Aorta (tissue), 5 donors: ENCODE measurements at regions not wholly inside any gene's neighbourhood (a gene's known extent, or its start where the extent isn't known, plus 50 kb on each side); places are given as distances from the start of the nearest gene placed in this dataset.

Source experiments
- ATAC-seq: fragments of 200-7000 bp; cut with Tn5 transposase; one replicate; pipeline ENCODE4 v1.9.1; 2022; ENCODE audit warnings: moderate library complexity; ENCODE audit not compliant: low FRiP score
- DNase-seq, 2 donors: peaks; one replicate each; pipeline ENCODE4 v3.0.0-alpha.2; 2020
- H3K27ac ChIP-seq, 2 donors: one replicate each; pipeline ENCODE4 v1.5.1; 2013; ENCODE audit warnings: low read length in 2 of 2, mild to moderate bottlenecking in 2 of 2, moderate library complexity in 2 of 2, control low read depth in 1 of 2, inconsistent platforms in 1 of 2, low read depth in 1 of 2
- H3K27me3 ChIP-seq, 2 donors: one replicate each; pipeline ENCODE4 v1.6.1; 2013; ENCODE audit warnings: control low read depth in 1 of 2, low read length in 1 of 2, mild to moderate bottlenecking in 1 of 2, moderate library complexity in 1 of 2; ENCODE audit not compliant: insufficient read depth in 2 of 2, control insufficient read depth in 1 of 2
- H3K36me3 ChIP-seq, 2 donors: one replicate each; pipeline ENCODE4 v1.6.1; 2013; ENCODE audit warnings: control low read depth in 1 of 2, low read length in 1 of 2, mild to moderate bottlenecking in 1 of 2; ENCODE audit not compliant: insufficient read depth in 2 of 2, control insufficient read depth in 1 of 2
- H3K4me1 ChIP-seq, 2 donors: one replicate each; pipeline ENCODE4 v1.6.1; 2013; ENCODE audit warnings: low read length in 2 of 2, control low read depth in 1 of 2, mild to moderate bottlenecking in 1 of 2, moderate library complexity in 1 of 2; ENCODE audit not compliant: insufficient read depth in 2 of 2, control insufficient read depth in 1 of 2
- H3K4me3 ChIP-seq, 2 donors: one replicate each; pipeline ENCODE4 v1.5.1; 2013; ENCODE audit warnings: low read length in 2 of 2, control low read depth in 1 of 2, mild to moderate bottlenecking in 1 of 2
- H3K9me3 ChIP-seq: one replicate; pipeline ENCODE4 v1.6.1; 2013; ENCODE audit warnings: mild to moderate bottlenecking, low read length; ENCODE audit not compliant: control insufficient read depth
- WGBS, 2 donors: extraction: QIAGEN DNeasy Blood & Tissue Kit; methylation state at CpG; one replicate each; pipeline ENCODE4 v1.1.7; 2013; 5-methylcytosine and 5-hydroxymethylcytosine counted together
- intact Hi-C, 2 donors: fragments of 100-400 bp; cut with DNase I; formaldehyde crosslinking; loops; one replicate each; pipeline versions ENCODE4 v1.14.2 to v1.15.0; 2022
- donor health status: healthy with polysubstance abuse.
- donor health status: Bipolar disorder and iron deficiency.
- donor health status: DM: no; HTN: no; CAD: no.
- donor health status: DM: no; HTN: no; CAD: no.
- donor health status: DM: yes; HTN: yes; CAD: no.

GRCh38 chr17:34126965-34127364, 128.1 kb upstream of the CCL2 start:
- Histone ChIP-seq H3K4me3 (no peak overlapping the region), H3K27me3 (no peaks in the 10 kb centered on the region), H3K36me3 (no peaks in the 10 kb centered on the region), H3K27ac (no peak overlapping the region), H3K4me1 (no peaks in the 10 kb centered on the region), H3K9me3 (no peaks in the 10 kb centered on the region)
- ATAC-seq (no peak), DNase-seq (no peak)
- WGBS, 2 donors: 44 to 51% methylated on average over 3 of the region's 3 CpGs
- intact Hi-C loops: no loop called here

- no peaks in the 10 kb centered on the region for H3K27me3 ChIP-seq
- 43 to 47% methylated on average over 2 of the region's 2 CpGs for WGBS, 2 donors
- H3K27ac ChIP-seq: no peak overlapping the region
- ATAC-seq (no peak), DNase-seq (no peak)
- H3K4me1 ChIP-seq: no peaks in the 10 kb centered on the region
- H3K36me3 ChIP-seq: no peaks in the 10 kb centered on the region
- H3K4me3 ChIP-seq: no peak overlapping the region
- H3K9me3 ChIP-seq: no peaks in the 10 kb centered on the region
- intact Hi-C loops: no loop called here
Measured at GRCh38 chr17:34130544-34130943, 124.5 kb upstream of the CCL2 start.

GRCh38 chr17:34131386-34131785, 123.7 kb upstream of the CCL2 start:
- 57% methylated on average over 3 of the region's 3 CpGs for WGBS, 2 donors
- H3K27me3 ChIP-seq: no peaks in the 10 kb centered on the region
- no peaks in the 10 kb centered on the region for H3K36me3 ChIP-seq
- H3K4me3 ChIP-seq: no peak overlapping the region
- DNase-seq (no peak), ATAC-seq (no peak)
- H3K4me1 ChIP-seq: no peaks in the 10 kb centered on the region
- no peak overlapping the region for H3K27ac ChIP-seq
- H3K9me3 ChIP-seq: no peaks in the 10 kb centered on the region
- intact Hi-C loops: no loop called here

- ATAC-seq (no peak), DNase-seq (no peak)
- H3K36me3 ChIP-seq: no peaks in the 10 kb centered on the region
- intact Hi-C loops: no loop called here
- no peaks in the 10 kb centered on the region for H3K4me1 ChIP-seq
- 62 to 70% methylated on average over 2 of the region's 2 CpGs for WGBS, 2 donors
- H3K4me3 ChIP-seq: no peak overlapping the region
- no peaks in the 10 kb centered on the region for H3K27me3 ChIP-seq
- no peak overlapping the region for H3K27ac ChIP-seq
- H3K9me3 ChIP-seq: peaks cover 2% of the 10 kb centered on the region
Measured at GRCh38 chr17:34133350-34133749, 121.7 kb upstream of the CCL2 start.

- no peak for DNase-seq
- Histone ChIP-seq H3K36me3 (no peaks in the 10 kb centered on the region), H3K27me3 (no peaks in the 10 kb centered on the region), H3K27ac (no peak overlapping the region), H3K9me3 (peaks cover 2% of the 10 kb centered on the region), H3K4me1 (no peaks in the 10 kb centered on the region), H3K4me3 (no peak overlapping the region)
- 49 to 80% methylated on average over 2 of the region's 2 CpGs for WGBS, 2 donors
- intact Hi-C loops: no loop called here
- ATAC-seq: no peak
Measured at GRCh38 chr17:34135841-34136240, 119.2 kb upstream of the CCL2 start.

GRCh38 chr17:34140006-34140405, 115.1 kb upstream of the CCL2 start:
- no peak overlapping the region for H3K27ac ChIP-seq
- H3K27me3 ChIP-seq: no peaks in the 10 kb centered on the region
- peaks cover 2% of the 10 kb centered on the region for H3K9me3 ChIP-seq
- H3K4me1 ChIP-seq: no peaks in the 10 kb centered on the region
- no peaks in the 10 kb centered on the region for H3K36me3 ChIP-seq
- WGBS, 2 donors: 56 to 71% methylated on average over 8 of the region's 8 CpGs
- DNase-seq (no peak), ATAC-seq (no peak)
- intact Hi-C loops: no loop called here
- no peak overlapping the region for H3K4me3 ChIP-seq

GRCh38 chr17:34141590-34141989, 113.5 kb upstream of the CCL2 start:
- Histone ChIP-seq H3K4me1 (no peaks in the 10 kb centered on the region), H3K36me3 (no peaks in the 10 kb centered on the region), H3K27me3 (no peaks in the 10 kb centered on the region), H3K9me3 (peaks cover 2% of the 10 kb centered on the region), H3K4me3 (no peak overlapping the region), H3K27ac (no peak overlapping the region)
- ATAC-seq (no peak), DNase-seq (no peak)
- intact Hi-C loops: no loop called here
- WGBS, 2 donors: 73 to 85% methylated on average over 2 of the region's 2 CpGs

- Histone ChIP-seq H3K9me3 (no peaks in the 10 kb centered on the region), H3K4me1 (no peaks in the 10 kb centered on the region), H3K36me3 (no peaks in the 10 kb centered on the region), H3K4me3 (no peak overlapping the region), H3K27me3 (no peaks in the 10 kb centered on the region), H3K27ac (no peak overlapping the region)
- no peak for ATAC-seq
- 84 to 91% methylated on average over 1 of the region's 1 CpG for WGBS, 2 donors
- intact Hi-C loops: no loop called here
- no peak for DNase-seq
Measured at GRCh38 chr17:34143430-34143829, 111.7 kb upstream of the CCL2 start.

- H3K4me1 ChIP-seq: no peaks in the 10 kb centered on the region
- no peak overlapping the region for H3K4me3 ChIP-seq
- no peaks in the 10 kb centered on the region for H3K36me3 ChIP-seq
- H3K27me3 ChIP-seq: no peaks in the 10 kb centered on the region
- H3K27ac ChIP-seq: no peak overlapping the region
- no peaks in the 10 kb centered on the region for H3K9me3 ChIP-seq
- DNase-seq (no peak), ATAC-seq (no peak)
- WGBS, 2 donors: 35 to 43% methylated on average over 5 of the region's 5 CpGs
- intact Hi-C loops: no loop called here
Measured at GRCh38 chr17:34146440-34147043, 108.5 kb upstream of the CCL2 start.
